ENCODE measurements at regions not wholly inside any gene's neighbourhood (a gene's known extent, or its start where the extent isn't known, plus 50 kb on each side); places are given as distances from the start of the nearest gene placed in this dataset.

GRCh38 chr9:73665253-73665652 is 513.6 kb downstream of the ANXA1 start:
- ATAC-seq (no peak), DNase-seq (no peak)
- no peaks in the 10 kb centered on the region for H3K9me3 ChIP-seq
- no peaks in the 10 kb centered on the region for H3K27me3 ChIP-seq
- H3K36me3 ChIP-seq: no peaks in the 10 kb centered on the region
- H3K27ac ChIP-seq: no peak overlapping the region
- TF ChIP-seq CTCF (IDR thresholded peaks at IDR 0.05): no peak
- H3K4me3 ChIP-seq: no peak overlapping the region
- no peaks in the 10 kb centered on the region for H3K4me1 ChIP-seq
- intact Hi-C loops (cut with DNase I): no loop called here

GRCh38 chr9:73667749-73668148 is 516.1 kb downstream of the ANXA1 start:
- ATAC-seq (no peak), DNase-seq (no peak)
- H3K27me3 ChIP-seq: no peaks in the 10 kb centered on the region

GRCh38 chr9:73680831-73681230 is 529.2 kb downstream of the ANXA1 start:
- intact Hi-C loops (cut with DNase I): no loop called here
- H3K27ac ChIP-seq: no peak overlapping the region

More at GRCh38 chr9:73667749-73668148, 516.1 kb downstream of the ANXA1 start:
- no peak for TF ChIP-seq CTCF (IDR thresholded peaks at IDR 0.05)
- Histone ChIP-seq H3K4me3 (no peak overlapping the region), H3K27ac (no peak overlapping the region), H3K36me3 (no peaks in the 10 kb centered on the region), H3K9me3 (no peaks in the 10 kb centered on the region), H3K4me1 (no peaks in the 10 kb centered on the region)
- intact Hi-C loops (cut with DNase I): no loop called here

GRCh38 chr9:73682789-73683188 is 531.1 kb downstream of the ANXA1 start:
- ATAC-seq: no peak
- Histone ChIP-seq H3K4me3 (no peak overlapping the region), H3K9me3 (peaks cover 0 to 8% of the 10 kb centered on the region in 2 donors)

More at GRCh38 chr9:73680831-73681230, 529.2 kb downstream of the ANXA1 start:
- Histone ChIP-seq H3K4me3 (no peak overlapping the region), H3K9me3 (peaks cover 0 to 8% of the 10 kb centered on the region in 2 donors), H3K27me3 (no peaks in the 10 kb centered on the region), H3K36me3 (no peaks in the 10 kb centered on the region), H3K4me1 (no peaks in the 10 kb centered on the region)
- TF ChIP-seq CTCF (IDR thresholded peaks at IDR 0.05): no peak
- DNase-seq: no peak
- ATAC-seq: no peak

More at GRCh38 chr9:73682789-73683188, 531.1 kb downstream of the ANXA1 start:
- intact Hi-C loops (cut with DNase I): no loop called here
- Histone ChIP-seq H3K36me3 (no peaks in the 10 kb centered on the region), H3K4me1 (no peaks in the 10 kb centered on the region), H3K27me3 (no peaks in the 10 kb centered on the region), H3K27ac (no peak overlapping the region)
- TF ChIP-seq CTCF (IDR thresholded peaks at IDR 0.05): no peak
- no peak for DNase-seq

Measured in left lung (tissue), 4 donors.